Stimulated activated CD4-positive, alpha-beta T cell treated with anti-CD3 and anti-CD28 coated beads, TNF-alpha, amount 100 ng/mL, for 48 hours (primary cell): ENCODE measurements at regions not wholly inside any gene's neighbourhood (a gene's known extent, or its start where the extent isn't known, plus 50 kb on each side); places are given as distances from the start of the nearest gene placed in this dataset.
"Not testable (repeated sequence)": the region's sequence is repeated elsewhere in the genome, so short reads cannot be mapped to it uniquely, and the experiment has no call there.

ENCODE experiments used
- DNase-seq, 3 donors: peaks; one replicate each; pipeline ENCODE4 v3.0.0-alpha.2; 2020; ENCODE audit warnings: low read depth in 3 of 3

DNA sequence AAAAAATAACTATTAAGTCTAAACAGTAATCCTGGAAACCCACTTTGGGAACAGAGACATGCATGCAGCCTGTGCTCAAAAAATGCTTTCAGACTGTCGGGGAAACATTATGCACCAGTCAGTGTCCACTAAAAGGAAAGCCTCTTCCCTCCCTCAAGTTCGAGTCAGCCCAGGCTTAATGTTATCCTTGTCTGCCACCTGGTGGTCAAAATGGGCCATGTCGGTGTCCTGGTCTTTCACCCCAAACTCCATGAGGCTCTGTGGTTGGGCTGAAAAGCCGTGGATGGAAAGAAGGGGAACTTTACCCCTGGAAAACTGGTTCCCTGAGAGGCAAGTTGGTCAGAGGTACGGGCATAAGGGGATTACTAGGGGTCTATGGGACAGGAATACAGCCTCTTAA, 88.4 kb upstream of the ZNF492 start:
- DNase-seq: peak in 2 of 3 donors; percentile 8 to 32

DNA sequence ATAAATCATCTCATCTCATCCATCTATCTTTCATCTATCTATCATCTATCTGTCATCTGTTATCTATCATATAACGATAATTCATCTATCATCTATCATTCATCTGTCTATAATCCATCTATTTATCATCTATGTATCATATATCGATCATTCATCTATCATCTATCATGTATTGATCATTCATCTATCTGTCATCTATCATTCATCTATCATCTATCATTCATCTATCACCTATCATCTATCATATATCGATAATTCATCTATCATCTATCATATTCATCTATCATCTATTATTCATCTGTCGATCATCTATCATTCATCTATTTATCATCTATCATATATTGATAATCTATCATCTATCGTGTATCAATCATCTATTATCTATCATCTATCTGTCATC, 100.4 kb upstream of the ZNF492 start:
- no peak for DNase-seq

GRCh38 chr19:22532388-22533300, 101.5 kb upstream of the ZNF492 start:
- DNase-seq: no peak

- no peak for DNase-seq
Measured at GRCh38 chr19:22530042-22530441, 104.1 kb upstream of the ZNF492 start.

DNA sequence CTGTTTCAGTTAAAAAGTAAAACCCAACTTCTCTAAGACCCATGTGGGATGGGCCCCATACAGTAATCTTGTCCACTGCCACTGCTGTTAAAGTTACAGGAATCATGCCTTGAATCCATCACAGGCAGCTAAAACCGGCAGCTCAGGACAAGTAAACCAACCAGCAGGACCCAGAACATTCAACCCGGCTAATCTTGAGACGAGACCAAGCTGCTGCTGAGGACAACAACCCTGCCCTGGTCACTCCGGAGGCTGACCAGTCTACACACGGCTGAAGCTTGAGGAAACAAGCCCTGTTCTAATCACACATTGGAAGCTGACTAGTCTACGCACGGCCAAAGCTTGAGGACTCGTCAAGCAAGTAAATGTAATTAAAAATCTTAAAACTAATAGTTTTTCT, 105.2 kb upstream of the ZNF492 start:
- DNase-seq: no peak

DNA sequence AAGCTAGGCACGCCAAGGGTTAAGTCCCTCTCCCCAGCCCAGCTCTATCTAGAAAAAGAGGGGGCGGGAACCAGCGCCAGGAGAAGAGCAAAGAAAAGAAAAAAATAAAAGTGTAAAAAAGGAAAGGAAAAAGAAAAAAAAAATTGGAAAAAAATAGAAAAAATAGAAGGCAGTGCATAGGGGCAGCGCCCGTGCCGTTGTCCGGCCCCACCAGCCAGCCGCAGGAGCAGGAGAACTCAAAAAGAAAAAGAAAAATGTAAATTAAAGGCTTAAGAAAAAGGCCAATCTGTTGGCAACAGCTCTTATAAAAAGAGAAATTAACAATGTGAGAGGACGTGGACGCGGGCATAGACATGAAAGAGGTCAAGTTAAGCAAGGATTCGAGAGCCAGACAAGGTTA, 105.4 kb upstream of the ZNF98 start:
- no peak for DNase-seq

DNA sequence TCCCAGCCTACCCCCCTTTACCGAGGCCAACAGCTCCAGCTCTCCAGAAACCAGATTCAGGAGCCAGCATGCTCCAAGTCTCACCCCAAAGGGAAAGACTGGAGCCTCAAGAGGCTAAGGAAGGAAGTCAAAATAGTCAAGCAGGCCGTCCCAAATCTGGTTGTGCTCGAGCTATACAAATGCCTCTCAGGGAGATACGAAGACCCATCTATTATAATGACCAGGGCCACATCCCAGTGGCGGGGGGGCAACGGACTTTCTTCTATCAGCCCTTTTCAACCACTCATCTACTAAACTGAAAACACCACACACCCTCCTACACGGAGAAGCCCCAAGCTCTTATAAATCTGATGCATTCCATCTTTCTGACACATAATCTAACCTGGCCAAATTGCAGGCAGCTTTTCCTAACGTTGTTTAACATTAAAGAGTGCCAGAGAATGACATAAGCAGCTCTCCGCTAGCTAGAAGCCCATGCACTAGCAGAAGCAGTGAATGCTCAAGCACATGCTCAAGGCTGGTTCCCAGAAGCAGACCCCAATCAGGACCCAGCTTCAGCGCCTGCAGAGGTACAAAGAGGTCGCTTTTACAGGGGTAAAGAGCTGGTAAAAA, 104.6 kb upstream of the ZNF98 start:
- DNase-seq: no peak

- no peak for DNase-seq
Measured at GRCh38 chr19:22523940-22524339, 101.8 kb upstream of the ZNF98 start.

DNA sequence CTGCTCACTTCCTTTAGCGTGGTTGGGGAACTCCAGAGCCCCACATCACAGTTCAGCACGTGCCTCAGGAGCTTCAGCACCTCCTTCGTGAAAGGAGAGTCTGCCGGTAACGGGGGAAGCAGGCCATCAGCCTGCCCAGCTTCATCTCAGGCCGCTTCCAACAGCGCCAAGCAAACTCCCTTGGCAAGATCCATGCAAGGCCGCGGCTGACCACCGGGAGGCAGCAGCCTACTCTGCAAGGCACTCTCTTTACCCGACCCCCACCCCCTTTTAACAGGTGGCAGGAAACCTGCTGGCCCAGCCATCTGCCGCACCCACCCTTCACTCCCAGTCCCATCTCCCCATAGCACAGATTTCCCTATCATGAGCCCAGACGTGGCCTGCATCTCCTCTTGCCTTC, 97.4 kb upstream of the ZNF98 start:
- DNase-seq: not testable (repeated sequence)

- no peak for DNase-seq
Measured at GRCh38 chr19:22519152-22519551, 97.0 kb upstream of the ZNF98 start.

DNA sequence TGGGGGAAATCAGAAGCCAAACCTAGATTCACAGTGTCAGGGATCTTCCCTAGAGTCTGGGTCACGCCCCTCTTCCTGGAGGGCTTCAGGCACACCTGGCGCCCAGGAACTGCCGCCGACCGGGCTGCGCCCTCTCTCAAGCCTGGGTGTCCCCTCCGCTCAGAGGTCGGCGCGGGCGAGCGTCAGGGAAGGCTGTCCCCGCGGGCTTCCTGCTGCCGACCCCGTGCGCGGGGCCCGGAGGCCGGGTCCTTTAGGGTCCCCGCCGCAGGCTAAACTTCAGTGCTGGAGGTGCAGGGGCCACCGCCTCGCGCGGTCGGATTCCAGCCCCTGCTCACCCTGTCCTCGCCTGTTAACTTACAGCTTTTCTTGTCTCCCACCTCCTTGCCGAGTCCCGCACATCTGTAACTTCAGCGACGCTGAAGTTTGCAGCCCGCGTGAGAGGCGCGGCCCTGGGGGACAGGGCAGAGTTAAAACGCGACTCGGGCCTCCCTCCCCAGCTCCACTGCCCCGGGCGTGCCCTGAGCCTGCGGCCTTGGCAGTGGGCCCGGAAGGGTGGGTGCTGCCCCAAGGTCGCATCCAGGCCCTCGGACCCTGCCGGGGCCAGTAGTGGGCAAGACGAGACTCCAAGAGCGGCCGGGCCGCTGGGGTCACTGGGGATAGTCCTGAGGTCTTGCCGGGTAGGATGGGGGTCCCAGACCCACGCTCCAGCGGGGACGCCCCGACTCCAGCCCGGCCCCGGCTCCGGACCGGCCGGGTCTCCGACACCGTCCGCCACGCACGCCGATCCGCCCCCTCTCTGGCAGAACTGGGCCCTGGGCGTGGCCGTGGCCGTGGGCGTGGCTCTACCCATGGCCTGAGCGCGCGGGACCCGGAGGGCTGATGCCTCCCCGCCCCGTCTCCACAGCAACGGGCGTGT, 95.6 kb upstream of the ZNF98 start:
- DNase-seq: no peak

- DNase-seq: no peak
Measured at GRCh38 chr19:22515435-22515834, 93.3 kb upstream of the ZNF98 start.

DNA sequence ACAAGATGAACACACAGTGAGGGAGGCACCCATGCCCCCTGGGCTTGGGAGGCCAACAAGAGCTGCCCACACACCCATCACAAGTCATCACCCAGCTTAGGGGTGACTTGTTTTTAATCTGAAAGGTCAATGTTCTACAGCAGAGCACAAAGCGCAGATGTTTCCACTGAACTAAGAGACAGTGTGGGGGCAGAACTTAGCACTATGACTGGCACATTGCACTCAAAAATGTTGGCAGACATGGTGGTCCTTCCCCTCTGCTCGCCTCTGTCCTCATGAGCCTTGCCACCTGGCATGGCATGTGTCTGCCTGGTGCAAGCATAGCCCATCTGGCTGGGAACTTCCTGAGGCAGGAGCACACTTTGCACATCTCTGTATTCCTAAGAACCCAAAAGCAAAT, 81.4 kb upstream of the ZNF98 start:
- no peak for DNase-seq

DNA sequence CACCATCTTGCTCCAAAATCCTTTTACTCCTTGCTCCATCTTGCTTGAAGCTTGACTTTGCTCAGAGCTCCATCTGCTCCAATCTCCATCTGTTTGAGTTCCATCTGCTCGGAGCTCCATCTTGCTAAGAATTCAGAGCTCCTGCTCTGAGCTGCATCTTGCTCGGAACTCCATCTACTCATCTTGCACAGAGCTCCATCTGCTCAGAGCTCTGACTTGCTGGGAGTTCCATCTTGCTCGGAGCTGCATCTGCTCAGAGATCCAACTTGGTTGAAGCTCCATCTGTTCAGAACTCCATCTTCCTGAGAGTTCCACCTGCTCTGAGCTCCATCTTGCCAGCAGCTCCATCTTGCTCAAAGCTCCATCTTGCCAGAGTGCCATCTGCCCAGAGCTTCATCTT, 80.6 kb upstream of the ZNF98 start:
- no peak for DNase-seq

GRCh38 chr19:22498831-22499430, 76.8 kb upstream of the ZNF98 start:
- not testable (repeated sequence) for DNase-seq

DNA sequence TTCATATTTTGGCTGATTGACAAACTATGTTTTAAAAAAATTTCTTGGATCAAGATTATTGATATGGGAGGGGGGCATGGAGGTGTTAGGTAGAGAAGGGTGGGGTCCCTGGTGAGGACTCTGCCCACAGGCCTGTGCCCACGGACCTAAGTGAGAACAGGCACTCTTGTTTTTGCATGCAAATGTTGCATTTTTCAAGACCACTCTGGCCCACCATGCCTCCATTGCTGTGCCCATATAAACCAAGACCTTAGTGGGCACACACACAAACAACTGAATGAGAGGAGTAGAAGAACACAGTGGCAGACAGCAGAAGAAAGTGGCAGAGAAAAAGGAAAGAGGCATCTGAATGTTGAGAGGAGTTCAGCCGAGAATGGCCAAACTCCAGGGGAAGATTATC, 69.6 kb upstream of the ZNF98 start:
- DNase-seq: no peak

GRCh38 chr19:22483514-22483913, 61.4 kb upstream of the ZNF98 start:
- DNase-seq: not testable (repeated sequence)

GRCh38 chr19:22472180-22472637, 50.1 kb upstream of the ZNF98 start:
- DNase-seq: no peak
